Epithelial cell of proximal tubule (primary cell): ENCODE measurements at regions not wholly inside any gene's neighbourhood (a gene's known extent, or its start where the extent isn't known, plus 50 kb on each side); places are given as distances from the start of the nearest gene placed in this dataset.
"Not testable (repeated sequence)": the region's sequence is repeated elsewhere in the genome, so short reads cannot be mapped to it uniquely, and the experiment has no call there.

Source experiments
- DNase-seq: peaks from one replicate; pipeline ENCODE4 v3.0.0-alpha.2; 2011; ENCODE audit warnings: low read depth
- H3K4me3 ChIP-seq: 2 replicates; pipeline ENCODE4 v1.5.1; 2011; ENCODE audit warnings: low read depth, mild to moderate bottlenecking, low read length
- CTCF ChIP-seq: conservative IDR thresholded peaks from 2 replicates; pipeline ENCODE4 v1.5.1; 2012; ENCODE audit warnings: low read depth, mild to moderate bottlenecking, low read length

GRCh38 chr5:135266975-135267374 is 132.1 kb downstream of the MACROH2A1 start:
- no peak overlapping the region for H3K4me3 ChIP-seq
- no peak for TF ChIP-seq CTCF
- DNase-seq: no peak

- no peak overlapping the region for H3K4me3 ChIP-seq
- no peak for TF ChIP-seq CTCF
- no peak for DNase-seq
Measured at GRCh38 chr5:135266303-135266635, 132.8 kb downstream of the MACROH2A1 start.

GRCh38 chr5:135265497-135266302 is 133.3 kb downstream of the MACROH2A1 start:
- TF ChIP-seq CTCF: no peak
- DNase-seq: no peak
- no peak overlapping the region for H3K4me3 ChIP-seq

DNA sequence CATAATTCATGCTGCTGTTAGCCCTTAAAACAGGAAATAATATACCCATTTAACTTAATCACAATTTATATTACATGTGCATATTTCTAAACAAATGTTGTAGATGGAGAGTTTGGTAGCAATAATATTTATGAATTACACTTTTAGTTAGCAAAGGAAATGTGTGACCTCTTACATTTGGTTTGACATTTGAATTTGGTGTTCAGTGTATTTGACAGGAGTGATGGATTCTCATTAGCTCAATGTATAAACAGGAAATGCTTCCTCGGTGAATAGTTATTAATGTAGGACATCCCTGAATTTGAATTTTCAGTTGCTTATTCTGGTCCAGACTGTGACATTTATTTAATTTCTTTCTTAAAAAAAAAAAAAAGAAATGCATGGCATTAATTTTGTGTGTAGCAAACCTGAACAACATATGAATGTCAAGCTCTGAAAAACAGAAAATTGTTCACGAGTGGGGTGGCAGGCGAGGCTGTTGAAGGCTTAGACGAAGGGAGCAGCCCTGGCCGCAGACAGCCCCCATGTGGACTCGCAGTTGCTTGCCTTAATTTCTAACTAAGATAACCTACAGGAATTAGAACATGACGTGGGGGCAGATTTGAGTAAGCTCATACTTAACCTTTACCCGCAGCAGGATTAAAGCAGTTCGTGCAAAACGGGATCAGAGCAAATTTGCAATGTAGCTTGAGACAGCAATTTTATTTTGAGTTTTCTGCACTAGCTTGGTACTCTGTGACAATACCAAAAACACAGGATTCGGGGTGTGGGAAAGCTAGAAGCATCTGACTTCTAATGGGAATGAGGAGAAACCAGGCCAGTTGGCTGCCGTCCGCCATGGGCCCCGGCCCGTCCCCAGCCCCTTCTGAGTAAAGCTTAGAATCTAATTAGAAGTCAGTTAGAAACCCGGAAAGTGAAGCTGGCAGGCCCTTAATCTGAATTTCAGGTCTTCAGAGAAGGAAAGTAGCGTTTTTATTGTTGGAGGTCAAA is 134.3 kb downstream of the MACROH2A1 start:
- no peak for DNase-seq
- no peak for TF ChIP-seq CTCF
- no peak overlapping the region for H3K4me3 ChIP-seq

- no peak for TF ChIP-seq CTCF
Measured at GRCh38 chr5:135263022-135263668, 135.9 kb downstream of the MACROH2A1 start.

GRCh38 chr5:135262364-135262763 is 136.7 kb downstream of the MACROH2A1 start:
- TF ChIP-seq CTCF: no peak
- no peak overlapping the region for H3K4me3 ChIP-seq
- no peak for DNase-seq

More at GRCh38 chr5:135263022-135263668, 135.9 kb downstream of the MACROH2A1 start:
- no peak for DNase-seq
- H3K4me3 ChIP-seq: no peak overlapping the region

GRCh38 chr5:135260108-135260507 is 138.9 kb downstream of the MACROH2A1 start:
- DNase-seq, H3K4me3 ChIP-seq: not testable (repeated sequence)
